ENCODE measurements at regions not wholly inside any gene's neighbourhood (a gene's known extent, or its start where the extent isn't known, plus 50 kb on each side); places are given as distances from the start of the nearest gene placed in this dataset.
"Not testable (repeated sequence)": the region's sequence is repeated elsewhere in the genome, so short reads cannot be mapped to it uniquely, and the experiment has no call there.

DNA sequence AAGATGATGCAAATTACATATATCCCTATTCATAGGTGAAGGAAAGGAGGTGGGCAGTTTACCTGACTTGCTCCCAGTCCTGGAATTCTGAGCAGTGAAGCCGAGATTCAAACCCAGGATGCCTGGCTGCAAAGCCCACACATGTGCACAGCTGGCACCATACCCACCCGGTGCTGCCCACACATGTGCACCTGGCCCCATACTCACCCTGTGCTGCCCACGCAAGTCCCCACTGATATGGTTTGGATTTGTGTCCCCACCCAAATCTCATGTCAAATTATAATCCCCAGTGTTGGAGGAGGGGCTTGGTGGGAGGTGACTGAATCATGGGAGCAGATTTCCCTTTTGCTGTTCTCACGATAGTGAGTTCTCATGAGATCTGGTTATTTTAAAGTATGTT, 179.2 kb upstream of the C14orf180 start:
- no peak for DNase-seq (ENCODE audit: low read depth)
- no peak for TF ChIP-seq CTCF (conservative IDR thresholded peaks at IDR 0.05; ENCODE audit: control insufficient read depth, insufficient read depth, low read depth, low read length)
- H3K4me3 ChIP-seq (ENCODE audit: control insufficient read depth, low read depth, low read length), result no peak overlapping the region

- no peak for TF ChIP-seq CTCF (conservative IDR thresholded peaks at IDR 0.05; ENCODE audit: control insufficient read depth, insufficient read depth, low read depth, low read length)
- H3K4me3 ChIP-seq (ENCODE audit: control insufficient read depth, low read depth, low read length), result no peak overlapping the region
- DNase-seq (ENCODE audit: low read depth), result no peak
Observed at GRCh38 chr14:104401785-104402184, 177.8 kb upstream of the C14orf180 start.

GRCh38 chr14:104402303-104402702, 177.3 kb upstream of the C14orf180 start:
- DNase-seq (ENCODE audit: low read depth); H3K4me3 ChIP-seq (ENCODE audit: control insufficient read depth, low read depth, low read length): not testable (repeated sequence)

GRCh38 chr14:104403421-104404220, 175.9 kb upstream of the C14orf180 start:
- TF ChIP-seq CTCF (conservative IDR thresholded peaks at IDR 0.05; ENCODE audit: control insufficient read depth, insufficient read depth, low read depth, low read length), result no peak
- DNase-seq (ENCODE audit: low read depth), result no peak
- no peak overlapping the region for H3K4me3 ChIP-seq (ENCODE audit: control insufficient read depth, low read depth, low read length)

DNA sequence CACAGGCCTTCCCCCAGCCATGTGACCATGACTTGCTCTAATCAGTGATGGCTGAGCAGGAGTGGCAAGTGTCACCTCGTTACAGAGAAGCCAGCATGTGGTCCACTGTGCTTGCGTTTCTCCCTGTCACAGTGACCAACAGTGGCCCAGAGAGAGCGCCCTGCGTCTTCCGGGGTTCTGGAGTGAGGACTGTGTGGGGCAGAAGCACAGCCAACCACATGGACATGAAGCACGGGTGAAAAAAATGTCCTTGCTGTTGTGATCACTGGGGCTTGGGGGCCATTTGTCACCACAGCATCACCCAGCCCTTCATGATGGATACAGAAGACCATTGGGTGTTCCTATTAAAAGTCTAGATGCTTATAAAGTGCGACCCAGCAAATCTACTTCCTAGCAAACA, 174.6 kb upstream of the C14orf180 start:
- H3K4me3 ChIP-seq (ENCODE audit: control insufficient read depth, low read depth, low read length), result no peak overlapping the region
- no peak for TF ChIP-seq CTCF (conservative IDR thresholded peaks at IDR 0.05; ENCODE audit: control insufficient read depth, insufficient read depth, low read depth, low read length)
- DNase-seq (ENCODE audit: low read depth), result no peak

- no peak for DNase-seq (ENCODE audit: low read depth)
- no peak for TF ChIP-seq CTCF (conservative IDR thresholded peaks at IDR 0.05; ENCODE audit: control insufficient read depth, insufficient read depth, low read depth, low read length)
Observed at GRCh38 chr14:104405360-104406226, 174.0 kb upstream of the C14orf180 start.

GRCh38 chr14:104406831-104407230, 172.7 kb upstream of the C14orf180 start:
- H3K4me3 ChIP-seq (ENCODE audit: control insufficient read depth, low read depth, low read length), result no peak overlapping the region
- DNase-seq (ENCODE audit: low read depth), result no peak
- TF ChIP-seq CTCF (conservative IDR thresholded peaks at IDR 0.05; ENCODE audit: control insufficient read depth, insufficient read depth, low read depth, low read length), result no peak

More at GRCh38 chr14:104405360-104406226, 174.0 kb upstream of the C14orf180 start:
- H3K4me3 ChIP-seq (ENCODE audit: control insufficient read depth, low read depth, low read length), result no peak overlapping the region
